ENCODE measurements at regions not wholly inside any gene's neighbourhood (a gene's known extent, or its start where the extent isn't known, plus 50 kb on each side); places are given as distances from the start of the nearest gene placed in this dataset.
A peak's percentile ranks its signal among the peaks of the same experiment; 100 is the strongest.

DNA sequence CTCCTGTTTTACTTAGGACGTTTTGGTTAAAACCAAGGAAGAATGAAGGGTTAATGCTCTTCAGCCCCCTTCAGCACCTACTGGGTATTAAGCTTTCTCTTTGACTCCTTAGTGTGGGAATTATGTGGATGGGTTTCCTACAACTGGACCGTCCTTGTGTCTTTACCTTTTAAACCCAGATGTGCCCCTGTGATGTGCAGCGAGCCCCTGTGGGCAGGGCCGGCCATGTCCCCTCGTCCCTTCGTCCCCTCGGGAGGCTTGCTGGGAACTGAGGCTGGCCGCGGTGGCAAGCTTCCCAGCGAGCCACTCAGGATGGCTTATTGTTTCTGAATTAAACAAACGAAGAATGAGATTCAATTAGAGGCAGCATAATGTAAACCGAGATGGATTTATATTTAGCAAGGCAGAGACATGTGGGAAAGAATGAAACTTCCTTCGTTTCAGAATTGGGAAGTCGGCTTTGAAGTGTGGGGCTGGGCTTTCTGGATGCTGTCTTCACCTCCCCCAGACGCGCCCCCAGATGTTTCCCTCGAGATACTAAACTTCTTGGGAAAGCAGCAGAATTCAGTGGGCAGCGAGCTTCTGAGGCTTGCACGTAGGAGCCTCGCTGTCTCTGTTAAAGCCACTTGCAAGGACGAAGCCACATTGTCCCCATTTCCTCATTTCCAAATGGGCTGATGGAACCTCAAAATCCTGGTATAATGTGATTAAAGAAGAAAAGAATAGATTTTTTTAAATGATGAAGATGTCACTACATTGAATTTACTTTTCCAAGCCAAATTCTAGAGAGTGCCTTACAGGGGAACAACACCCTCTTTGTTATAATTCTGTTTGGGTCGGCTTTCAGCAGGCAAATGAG, 146.0 kb downstream of the VAPA start:
- DNase-seq: no peak

DNA sequence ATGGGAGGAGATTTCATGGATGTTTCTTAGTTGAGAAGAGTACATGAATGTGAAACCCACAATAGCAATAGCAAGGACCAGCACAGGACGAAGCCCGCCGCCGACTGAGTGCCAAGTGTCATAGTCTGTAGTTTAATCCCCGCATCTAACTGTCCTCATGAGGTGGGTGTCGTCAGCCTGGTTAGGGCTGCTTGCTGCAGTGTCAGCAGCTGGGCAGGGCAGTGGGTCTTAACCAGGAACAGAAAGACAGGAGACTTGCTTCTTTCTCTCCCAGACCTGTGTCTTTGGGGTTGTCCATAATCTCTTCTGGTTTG, 146.6 kb downstream of the VAPA start:
- DNase-seq: no peak

DNA sequence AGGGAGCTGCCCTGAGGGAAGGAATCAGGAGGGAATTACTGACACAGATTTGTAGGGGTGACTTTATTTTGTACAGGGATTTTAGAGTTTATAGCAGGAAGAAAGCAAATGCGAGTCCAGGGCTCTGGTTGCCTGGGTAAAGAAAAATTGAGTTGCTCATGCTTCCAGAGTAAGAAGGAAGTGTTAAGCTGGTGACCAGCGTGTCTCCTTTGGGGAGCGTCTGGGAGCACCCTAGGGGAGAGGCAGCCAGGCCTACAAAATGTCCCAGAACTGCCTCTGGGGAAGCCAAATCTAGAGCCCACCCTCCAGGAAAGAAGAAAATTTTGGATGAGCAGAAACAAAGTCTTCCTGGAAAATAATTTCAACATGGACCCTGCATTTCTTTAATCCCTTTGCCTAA, 147.0 kb downstream of the VAPA start:
- DNase-seq: no peak

DNA sequence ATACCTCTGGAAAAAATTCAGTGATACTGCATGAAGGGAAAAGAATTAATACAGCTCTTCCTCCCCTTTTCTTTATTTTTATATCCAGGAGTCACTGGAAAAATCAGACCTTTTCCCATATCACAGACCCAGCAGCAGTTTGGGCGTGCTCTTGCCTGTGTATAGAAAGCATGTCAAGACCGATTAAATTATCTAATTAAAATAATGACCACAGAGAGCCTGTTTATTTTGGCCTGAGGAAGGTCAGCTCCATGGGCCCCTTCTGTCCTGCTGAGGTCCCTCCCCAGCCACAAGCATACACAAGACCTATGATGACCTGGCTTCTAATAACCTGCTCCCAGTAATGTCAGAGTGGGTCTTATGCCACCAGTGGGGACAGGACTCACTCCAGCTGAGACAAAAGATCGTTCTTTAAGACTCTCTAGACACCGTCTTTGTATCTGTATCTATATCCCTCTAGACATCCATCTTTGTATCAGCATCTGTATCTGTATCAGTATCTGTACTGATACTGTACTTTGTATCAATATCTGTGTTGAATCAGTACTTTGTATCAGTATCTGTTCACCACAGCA, 147.8 kb downstream of the VAPA start:
- no peak for DNase-seq

DNA sequence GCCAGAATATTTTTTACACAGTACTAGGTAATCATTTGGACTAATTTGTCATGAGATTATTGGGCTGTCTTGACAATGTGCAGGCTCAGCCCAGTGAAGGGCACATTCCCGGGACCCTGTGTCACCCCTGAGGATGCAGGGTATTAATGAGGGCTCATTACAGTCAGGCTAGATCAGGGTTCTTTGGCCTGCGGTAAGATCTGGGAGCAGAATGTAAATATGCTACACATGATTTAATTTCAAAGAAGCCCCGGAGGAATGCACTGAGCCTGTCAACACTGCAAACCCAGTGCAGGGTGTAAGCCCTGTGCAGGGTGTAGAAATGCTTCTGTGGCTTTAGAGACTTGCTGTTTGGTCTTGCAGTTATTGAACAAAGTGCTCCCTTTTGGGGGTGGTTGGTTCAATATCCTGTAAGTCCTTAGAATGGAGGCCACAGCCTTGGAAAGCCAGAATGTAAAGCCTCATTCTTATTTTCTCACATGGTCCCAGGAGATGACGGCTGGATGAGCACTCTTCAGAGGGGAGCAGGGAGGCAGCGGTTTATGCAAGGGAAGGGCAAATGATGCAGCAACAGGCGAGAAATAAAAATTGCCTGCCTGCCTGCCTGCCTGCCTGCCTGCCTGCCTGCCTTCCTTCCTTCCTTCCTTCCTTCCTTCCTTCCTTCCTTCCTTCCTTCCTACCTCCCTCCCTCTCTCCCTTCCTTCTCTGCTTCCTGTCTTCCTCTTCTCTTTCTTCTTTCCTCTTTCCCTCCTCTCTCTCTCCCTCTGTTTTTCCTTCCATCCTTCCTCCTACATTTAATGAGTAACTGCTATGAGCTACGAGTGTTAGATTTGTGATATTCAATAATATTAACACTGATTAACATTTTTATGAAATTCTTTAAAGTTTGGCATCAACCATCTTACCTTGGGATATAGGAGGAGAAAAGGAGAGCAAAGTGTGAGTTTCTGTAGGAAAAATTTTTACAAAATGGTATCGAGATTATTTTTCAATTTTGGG, 148.8 kb downstream of the VAPA start:
- peak; percentile 25 for DNase-seq

DNA sequence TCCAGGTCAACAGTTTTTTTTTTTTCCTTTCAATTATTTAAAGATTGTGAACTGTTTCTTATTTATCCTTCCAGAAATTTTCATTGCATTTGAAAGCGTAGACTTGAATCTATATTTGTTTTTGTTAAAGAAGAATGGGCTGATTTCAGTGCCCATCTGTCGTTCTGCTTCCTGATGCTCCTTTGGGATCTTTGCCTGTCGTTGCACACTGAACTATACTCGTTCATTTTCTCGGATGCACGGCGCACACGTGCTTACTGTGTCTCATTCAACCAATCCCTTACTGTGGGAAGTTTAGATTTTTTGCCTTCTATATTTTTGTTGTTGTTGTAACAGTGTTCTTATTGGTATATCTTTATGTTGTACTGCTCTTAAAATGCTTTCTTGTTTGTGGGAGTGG, 149.7 kb downstream of the VAPA start:
- DNase-seq: no peak

DNA sequence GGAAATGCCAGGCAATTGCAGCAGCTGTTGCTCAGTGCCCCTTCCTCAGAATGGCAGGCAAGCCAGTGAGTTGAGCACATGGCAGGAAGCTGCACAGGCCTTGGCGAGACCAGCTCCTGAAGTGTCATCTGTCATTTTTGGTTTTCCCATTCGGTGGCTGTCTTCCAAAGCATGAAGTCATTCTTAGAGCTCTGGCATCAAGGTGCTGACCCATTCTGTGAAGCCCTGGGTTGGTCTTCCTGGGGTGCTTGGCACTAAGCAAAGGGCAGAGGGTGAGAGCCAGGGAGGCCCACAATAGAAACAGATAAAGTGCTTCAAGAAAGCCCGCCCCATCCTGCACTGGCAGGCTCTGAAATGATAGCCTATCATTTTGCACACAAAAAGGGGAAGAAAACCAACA, 150.5 kb downstream of the VAPA start:
- DNase-seq: no peak

DNA sequence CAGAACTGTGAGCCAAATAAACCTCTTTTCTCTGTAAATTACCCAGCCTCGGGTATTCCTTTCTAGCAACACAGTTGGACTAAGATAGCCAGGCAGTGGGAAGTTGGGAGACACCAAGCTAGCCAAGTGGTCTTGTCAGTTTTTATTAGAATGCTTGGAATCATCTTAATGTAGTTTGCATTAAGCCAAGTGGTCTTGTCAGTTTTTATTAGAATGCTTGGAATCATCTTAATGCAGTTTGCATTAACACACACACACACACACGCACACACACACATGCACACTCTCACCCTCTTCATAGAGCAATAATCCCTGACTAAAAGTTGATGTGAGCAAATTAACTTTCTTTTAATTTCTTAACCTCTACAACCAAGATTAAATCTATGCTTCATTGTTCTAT, 151.5 kb downstream of the VAPA start:
- DNase-seq: no peak

DNA sequence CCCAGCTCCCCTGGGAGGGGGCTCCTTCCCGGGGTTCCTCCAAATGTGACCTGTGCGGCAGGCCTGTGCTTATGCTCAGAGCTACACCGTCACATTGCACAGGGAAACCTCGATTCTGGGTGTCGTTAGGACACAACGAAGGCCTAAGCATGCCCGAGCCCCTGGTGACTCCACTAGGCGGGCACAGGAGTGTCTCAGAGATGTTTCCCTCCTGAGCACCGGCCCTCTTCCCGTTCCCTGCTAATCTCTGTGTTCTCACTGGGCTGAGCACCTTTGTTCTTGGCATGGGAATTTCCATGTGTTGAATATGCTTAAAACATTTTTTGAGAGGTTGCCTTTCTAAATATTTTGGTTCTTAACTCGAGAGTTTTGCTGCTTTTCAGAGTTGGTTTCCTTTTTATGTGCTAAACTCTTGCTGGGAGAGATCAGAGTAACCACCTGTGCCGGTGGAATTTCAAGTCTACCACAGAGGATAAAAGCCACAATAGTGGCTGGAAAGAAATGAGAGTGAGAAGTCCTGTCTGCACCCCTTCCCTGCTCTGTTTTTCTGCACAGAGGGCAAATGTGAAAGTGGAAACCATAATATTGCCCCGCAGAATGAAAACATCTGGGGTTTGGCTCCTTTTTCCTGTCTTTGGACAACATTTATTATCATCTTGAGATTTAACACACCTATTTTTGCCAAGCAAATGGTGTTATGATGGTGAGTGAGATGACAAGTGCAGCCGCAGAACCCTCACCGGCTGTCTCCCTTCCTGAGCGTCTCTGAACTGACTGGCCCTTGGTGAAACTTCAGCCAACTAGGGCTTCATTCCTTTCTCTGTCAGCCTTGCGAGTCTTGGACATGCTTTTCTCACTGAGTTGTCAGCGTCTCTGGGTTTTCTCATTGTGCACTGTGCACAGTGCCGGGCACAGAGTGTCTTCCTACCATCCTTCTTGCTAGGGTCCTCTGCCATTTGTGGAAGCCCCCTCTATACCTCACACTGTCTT, 154.1 kb downstream of the VAPA start:
- no peak for DNase-seq

DNA sequence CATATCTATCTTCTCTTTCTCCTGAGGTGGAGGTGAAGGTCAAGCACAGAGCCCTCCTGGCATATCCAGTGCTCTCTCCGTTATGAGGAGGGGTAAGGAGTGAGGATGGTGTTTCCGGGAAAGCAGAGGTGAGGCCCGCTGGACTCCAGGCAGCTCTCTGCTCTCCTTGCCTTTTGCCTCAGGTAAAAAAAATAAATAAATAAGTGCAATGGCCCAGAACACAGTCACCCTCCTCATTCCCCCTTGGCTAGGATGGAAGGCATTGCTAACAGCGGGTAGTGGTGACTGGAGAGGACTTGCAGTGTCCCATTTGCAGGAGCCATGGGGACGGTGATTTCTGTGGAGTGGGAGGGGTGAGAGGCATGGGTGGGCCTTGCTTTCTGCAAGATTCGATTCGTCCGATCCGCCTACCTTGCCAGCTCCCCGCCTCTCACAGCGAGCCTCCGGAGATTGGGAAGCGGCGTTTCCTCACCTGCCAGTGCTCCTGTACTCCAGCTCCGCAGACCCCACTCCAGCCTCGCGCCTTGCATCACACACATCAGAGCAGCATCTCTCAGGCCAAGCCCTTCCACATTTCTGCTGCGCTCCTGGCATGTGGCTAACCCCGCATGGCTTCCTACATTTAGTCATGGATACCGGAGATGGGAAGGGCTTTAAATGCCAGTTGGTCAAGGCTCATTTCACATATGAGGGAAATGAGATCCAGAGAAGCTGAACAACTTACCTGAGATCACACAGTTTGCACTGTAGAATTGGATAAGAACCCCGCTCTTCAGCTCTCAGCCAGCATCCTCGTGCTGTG, 155.2 kb downstream of the VAPA start:
- DNase-seq: no peak

DNA sequence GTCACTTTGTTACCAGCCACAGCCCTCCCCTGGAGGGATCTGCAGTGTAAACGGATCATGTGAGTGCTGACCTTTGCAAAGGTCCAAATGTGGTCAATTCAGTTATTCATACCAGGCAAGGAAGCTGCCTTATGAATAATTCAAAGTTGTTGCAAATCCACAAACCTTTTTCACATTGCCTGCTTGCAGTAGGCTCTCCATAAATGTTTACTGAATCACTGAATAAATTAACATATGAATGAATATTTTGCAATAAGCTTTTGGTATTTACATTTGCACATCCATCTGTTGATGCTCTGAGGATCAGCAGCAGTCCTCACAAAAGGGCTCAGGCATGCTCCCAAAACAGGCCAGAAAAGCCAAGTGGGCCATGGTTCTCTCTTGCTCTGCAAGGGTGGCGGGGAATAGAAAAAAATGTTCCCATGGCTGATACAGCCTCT, 156.8 kb downstream of the VAPA start:
- DNase-seq: no peak

DNA sequence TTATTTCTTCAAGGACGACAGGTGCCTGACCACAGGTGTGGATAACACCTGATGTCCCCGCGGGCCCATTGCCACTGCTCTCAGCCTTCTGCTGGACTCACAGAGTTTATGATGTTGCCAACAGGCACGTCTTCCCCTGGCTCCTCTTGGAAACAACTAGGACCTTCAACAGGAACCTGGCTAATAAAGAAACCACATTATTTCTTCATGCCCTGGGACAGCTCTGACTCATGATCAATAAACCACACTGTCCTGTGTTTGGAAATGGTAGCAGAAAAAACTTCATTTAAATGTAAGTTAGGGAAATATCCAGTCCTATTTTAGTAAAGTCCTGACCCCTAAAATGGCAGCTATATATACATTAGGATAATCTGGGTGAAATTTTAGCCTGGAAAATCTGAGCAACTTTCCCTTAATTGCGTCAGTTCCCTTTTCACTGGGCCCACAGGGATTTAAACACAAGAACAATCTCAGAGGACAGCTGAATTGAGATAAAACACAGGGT, 158.9 kb downstream of the VAPA start:
- no peak for DNase-seq

DNA sequence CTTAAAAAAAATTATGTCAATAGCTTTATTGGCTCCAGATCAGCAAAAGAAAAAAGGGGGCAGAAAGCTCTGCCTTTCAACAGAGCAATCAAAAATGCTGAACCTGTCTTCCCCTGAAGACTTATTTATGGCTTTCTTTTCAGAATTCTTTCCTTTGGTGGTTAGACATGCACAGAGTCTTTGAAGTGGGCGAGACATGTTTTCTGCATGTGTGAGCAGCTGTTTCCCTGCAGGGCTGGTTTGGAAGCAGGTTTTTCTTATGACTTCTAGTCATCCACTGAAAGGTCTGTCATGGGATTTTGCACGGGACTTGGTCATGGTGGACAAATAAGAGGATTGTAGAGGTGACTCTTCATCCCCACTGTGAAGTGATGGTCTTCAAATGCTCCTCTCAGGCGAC, 160.3 kb downstream of the VAPA start:
- DNase-seq: no peak

DNA sequence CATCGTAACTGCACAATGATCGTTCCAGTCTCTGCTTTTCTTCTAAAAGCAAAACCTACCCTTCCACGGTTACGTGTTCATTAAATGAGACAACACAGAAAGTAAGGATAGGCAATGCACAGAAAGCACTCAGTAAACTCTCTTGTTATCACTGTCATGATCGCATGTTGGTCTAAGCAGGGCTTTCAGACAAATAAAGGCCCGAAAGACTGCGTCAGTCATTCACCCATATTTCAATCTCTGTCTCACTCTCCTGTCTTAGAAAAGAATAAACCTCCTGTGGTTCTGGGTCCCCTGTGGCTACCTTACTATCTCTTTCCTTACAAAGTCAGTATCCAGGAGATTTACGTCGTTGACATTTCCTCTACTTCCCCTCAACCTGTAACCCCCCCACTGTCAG, 160.9 kb downstream of the VAPA start:
- DNase-seq: no peak

DNA sequence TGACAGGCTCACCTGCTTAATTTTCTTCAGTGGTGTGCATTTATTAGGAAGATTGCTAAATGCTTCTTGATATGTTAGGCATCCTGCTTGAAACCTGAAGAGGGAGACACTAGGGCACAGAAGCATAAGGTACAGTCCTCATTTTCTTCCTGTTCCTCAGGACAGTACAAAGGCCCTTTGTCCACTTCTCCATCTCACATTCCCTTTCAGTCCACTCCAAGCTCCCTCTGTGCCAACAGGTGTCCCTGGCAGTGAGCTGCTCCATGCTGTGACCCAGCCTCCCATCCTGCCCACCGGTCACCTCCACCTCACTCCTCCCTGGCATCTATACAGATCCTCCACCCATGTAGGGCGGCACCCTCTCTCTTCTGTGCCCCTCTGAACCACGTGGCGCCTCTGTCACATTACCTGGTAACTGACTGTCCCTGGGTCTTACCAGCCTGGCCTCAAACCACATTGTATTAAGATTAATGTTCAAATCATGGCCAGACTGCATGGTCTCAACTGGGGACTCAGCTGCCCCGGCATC, 162.8 kb downstream of the VAPA start:
- no peak for DNase-seq

DNA sequence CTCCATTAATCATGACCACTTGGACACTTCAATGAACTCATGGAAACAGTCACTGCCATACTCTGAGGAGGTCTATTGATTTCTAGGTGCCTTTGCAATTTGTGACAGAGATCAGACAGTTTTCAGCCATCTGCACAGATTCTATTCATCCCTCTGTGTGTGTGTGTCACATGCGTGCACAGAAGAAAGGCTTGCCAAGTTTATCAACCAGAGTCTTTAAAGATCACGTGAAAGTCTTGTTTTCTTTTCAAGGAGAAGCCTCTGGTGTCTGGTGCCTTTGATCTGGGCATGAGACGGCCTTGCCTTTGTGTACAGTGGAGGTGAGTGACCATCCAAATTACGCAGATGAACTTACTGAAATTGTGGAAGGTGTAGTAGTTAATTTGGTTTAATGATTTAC, 164.2 kb downstream of the VAPA start:
- DNase-seq: no peak

DNA sequence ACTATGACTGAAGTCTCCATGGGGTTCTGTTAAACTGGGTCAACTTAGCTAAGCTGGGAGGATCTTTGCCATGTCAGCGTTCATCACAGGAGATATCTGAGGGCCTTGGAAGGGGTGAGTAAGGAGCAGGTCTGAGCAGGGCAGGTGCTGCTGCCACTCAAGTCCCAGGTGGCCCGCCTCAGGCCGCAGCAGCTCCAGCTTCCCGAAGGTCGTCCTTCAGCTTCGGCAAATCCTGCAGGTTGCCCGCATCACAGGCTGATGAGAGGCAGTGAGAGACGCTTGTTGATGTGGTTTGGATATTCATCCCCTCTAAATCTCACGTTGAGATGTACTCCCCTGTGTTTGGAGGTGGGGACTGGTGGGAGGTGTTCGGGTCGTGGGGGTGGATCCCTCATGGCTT, 166.6 kb downstream of the VAPA start:
- no peak for DNase-seq

DNA sequence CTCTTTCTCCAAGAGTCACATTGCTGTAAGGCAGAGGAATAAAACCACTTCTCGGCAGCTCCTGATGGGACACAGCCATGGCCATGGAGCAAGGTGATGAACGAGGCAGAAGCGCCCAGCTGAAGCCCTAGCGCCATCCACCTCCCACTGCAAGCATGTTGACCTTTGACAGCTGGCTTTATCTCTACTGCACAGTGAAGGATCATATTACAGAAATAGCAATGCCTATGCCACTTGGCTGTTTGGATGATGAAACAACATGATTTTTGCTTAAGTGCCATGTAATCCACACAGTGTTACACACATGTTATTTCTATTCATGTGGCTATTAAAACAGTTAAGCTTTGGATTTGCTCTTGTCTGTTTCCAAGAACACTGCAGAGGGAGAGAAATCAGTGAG, 167.7 kb downstream of the VAPA start:
- DNase-seq: no peak

DNA sequence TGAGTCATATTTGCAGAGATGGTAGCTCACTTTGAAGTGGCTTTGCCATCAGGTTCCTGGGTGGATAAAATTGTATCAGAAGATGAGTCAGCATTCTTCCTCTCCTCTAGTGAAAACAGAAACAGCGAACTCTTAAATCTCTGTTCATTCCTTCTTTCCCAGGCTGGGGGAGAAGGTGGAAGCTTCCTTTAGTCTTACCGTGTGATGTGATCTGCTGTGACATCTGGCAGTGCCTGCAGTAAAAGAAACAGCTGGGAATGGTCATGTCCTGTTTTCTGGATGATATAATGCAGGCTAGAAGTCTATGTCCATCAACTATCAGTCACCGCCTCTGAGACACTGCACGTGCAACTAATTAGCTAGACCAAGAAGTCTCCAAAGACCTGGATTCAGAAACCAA, 171.6 kb downstream of the VAPA start:
- DNase-seq: no peak

DNA sequence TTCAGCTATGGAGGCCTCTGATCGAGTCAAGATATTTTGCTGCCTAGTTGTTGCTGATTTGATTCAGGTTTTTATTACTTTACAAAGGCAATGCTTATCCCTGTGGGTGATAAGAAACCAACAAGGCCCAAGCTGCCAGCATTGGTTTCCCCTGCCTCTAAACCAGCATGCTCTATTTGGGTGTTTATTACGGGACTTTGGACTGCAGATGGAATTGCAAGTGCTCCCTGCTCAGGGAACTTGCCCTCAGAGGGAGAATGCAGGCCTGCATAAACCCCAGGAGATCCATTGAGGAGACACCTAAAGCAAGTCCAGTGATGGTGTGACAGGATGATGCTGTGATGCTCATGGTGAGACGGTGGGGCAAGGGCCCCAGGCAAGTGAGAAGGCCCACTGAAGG, 172.1 kb downstream of the VAPA start:
- DNase-seq: no peak

All from NCI-H82 (cell line).